ENCODE measurements at regions not wholly inside any gene's neighbourhood (a gene's known extent, or its start where the extent isn't known, plus 50 kb on each side); places are given as distances from the start of the nearest gene placed in this dataset.
"Not testable (repeated sequence)": the region's sequence is repeated elsewhere in the genome, so short reads cannot be mapped to it uniquely, and the experiment has no call there.

- Histone ChIP-seq H3K4me3 (ENCODE audit: low read length in 2 of 2) (no peak overlapping the region), H3K9ac (ENCODE audit: low read length in 2 of 2) (no peak overlapping the region), H3K4me1 (ENCODE audit: control insufficient read depth, insufficient read depth, low read length) (no peaks in the 10 kb centered on the region), H3K36me3 (ENCODE audit: control insufficient read depth in 2 of 2, insufficient read depth in 2 of 2, low read length in 2 of 2) (no peaks in the 10 kb centered on the region), H3K27ac (ENCODE audit: low read length) (no peak overlapping the region), H3K27me3 (ENCODE audit: control insufficient read depth in 1 of 2, insufficient read depth in 2 of 2, low read length in 2 of 2) (no peaks in the 10 kb centered on the region), H3K9me3 (ENCODE audit: control insufficient read depth in 2 of 2, low read length in 2 of 2) (no peaks in the 10 kb centered on the region)
Measured at GRCh38 chr10:28993056-28993455, 295.8 kb upstream of the LYZL1 start.

- H3K36me3 ChIP-seq (ENCODE audit: control insufficient read depth in 2 of 2, insufficient read depth in 2 of 2, low read length in 2 of 2): no peaks in the 10 kb centered on the region
Measured at GRCh38 chr10:28993861-28994260, 295.0 kb upstream of the LYZL1 start.

GRCh38 chr10:28994802-28995201, 294.1 kb upstream of the LYZL1 start:
- H3K27ac ChIP-seq (ENCODE audit: low read length); H3K36me3 ChIP-seq (ENCODE audit: control insufficient read depth in 2 of 2, insufficient read depth in 2 of 2, low read length in 2 of 2); H3K4me1 ChIP-seq (ENCODE audit: control insufficient read depth, insufficient read depth, low read length): not testable (repeated sequence)

More at GRCh38 chr10:28993861-28994260, 295.0 kb upstream of the LYZL1 start:
- Histone ChIP-seq H3K4me1 (ENCODE audit: control insufficient read depth, insufficient read depth, low read length) (no peaks in the 10 kb centered on the region), H3K9ac (ENCODE audit: low read length in 2 of 2) (no peak overlapping the region), H3K9me3 (ENCODE audit: control insufficient read depth in 2 of 2, low read length in 2 of 2) (no peaks in the 10 kb centered on the region), H3K4me3 (ENCODE audit: low read length in 2 of 2) (no peak overlapping the region), H3K27me3 (ENCODE audit: control insufficient read depth in 1 of 2, insufficient read depth in 2 of 2, low read length in 2 of 2) (no peaks in the 10 kb centered on the region), H3K27ac (ENCODE audit: low read length) (no peak overlapping the region)

DNA sequence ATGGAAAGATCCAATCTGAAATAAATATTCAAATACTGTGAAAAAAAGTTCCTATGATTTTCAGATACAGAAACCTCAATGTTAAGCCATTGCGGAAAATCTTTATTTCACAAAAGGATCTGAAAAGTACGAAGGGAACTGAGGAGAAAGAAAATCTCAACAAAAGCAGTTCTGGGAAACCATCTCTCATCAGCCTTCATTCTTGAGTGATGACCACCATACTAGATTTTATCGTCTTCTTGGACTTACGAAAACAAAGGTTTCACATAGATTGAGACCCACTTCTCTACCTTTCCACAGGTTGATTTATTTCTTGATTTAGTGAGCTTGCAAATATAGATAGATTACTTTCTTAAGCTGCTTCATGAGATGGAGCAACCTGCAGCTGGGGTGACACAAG, 293.4 kb upstream of the LYZL1 start:
- Histone ChIP-seq H3K9me3 (ENCODE audit: control insufficient read depth in 2 of 2, low read length in 2 of 2) (no peaks in the 10 kb centered on the region), H3K9ac (ENCODE audit: low read length in 2 of 2) (no peak overlapping the region), H3K36me3 (ENCODE audit: control insufficient read depth in 2 of 2, insufficient read depth in 2 of 2, low read length in 2 of 2) (no peaks in the 10 kb centered on the region)

More at GRCh38 chr10:28994802-28995201, 294.1 kb upstream of the LYZL1 start:
- not testable (repeated sequence) for H3K9ac ChIP-seq (ENCODE audit: low read length in 2 of 2); H3K4me3 ChIP-seq (ENCODE audit: low read length in 2 of 2); H3K9me3 ChIP-seq (ENCODE audit: control insufficient read depth in 2 of 2, low read length in 2 of 2); H3K27me3 ChIP-seq (ENCODE audit: control insufficient read depth in 1 of 2, insufficient read depth in 2 of 2, low read length in 2 of 2)

GRCh38 chr10:28996345-28996744, 292.5 kb upstream of the LYZL1 start:
- Histone ChIP-seq H3K9ac (ENCODE audit: low read length in 2 of 2) (no peak overlapping the region), H3K9me3 (ENCODE audit: control insufficient read depth in 2 of 2, low read length in 2 of 2) (no peaks in the 10 kb centered on the region), H3K27ac (ENCODE audit: low read length) (no peak overlapping the region), H3K4me1 (ENCODE audit: control insufficient read depth, insufficient read depth, low read length) (no peaks in the 10 kb centered on the region), H3K27me3 (ENCODE audit: control insufficient read depth in 1 of 2, insufficient read depth in 2 of 2, low read length in 2 of 2) (no peaks in the 10 kb centered on the region), H3K4me3 (ENCODE audit: low read length in 2 of 2) (no peak overlapping the region), H3K36me3 (ENCODE audit: control insufficient read depth in 2 of 2, insufficient read depth in 2 of 2, low read length in 2 of 2) (no peaks in the 10 kb centered on the region)

More for the DNA sequence above, 293.4 kb upstream of the LYZL1 start:
- Histone ChIP-seq H3K27ac (ENCODE audit: low read length) (no peak overlapping the region), H3K27me3 (ENCODE audit: control insufficient read depth in 1 of 2, insufficient read depth in 2 of 2, low read length in 2 of 2) (no peaks in the 10 kb centered on the region), H3K4me3 (ENCODE audit: low read length in 2 of 2) (no peak overlapping the region), H3K4me1 (ENCODE audit: control insufficient read depth, insufficient read depth, low read length) (no peaks in the 10 kb centered on the region)

DNA sequence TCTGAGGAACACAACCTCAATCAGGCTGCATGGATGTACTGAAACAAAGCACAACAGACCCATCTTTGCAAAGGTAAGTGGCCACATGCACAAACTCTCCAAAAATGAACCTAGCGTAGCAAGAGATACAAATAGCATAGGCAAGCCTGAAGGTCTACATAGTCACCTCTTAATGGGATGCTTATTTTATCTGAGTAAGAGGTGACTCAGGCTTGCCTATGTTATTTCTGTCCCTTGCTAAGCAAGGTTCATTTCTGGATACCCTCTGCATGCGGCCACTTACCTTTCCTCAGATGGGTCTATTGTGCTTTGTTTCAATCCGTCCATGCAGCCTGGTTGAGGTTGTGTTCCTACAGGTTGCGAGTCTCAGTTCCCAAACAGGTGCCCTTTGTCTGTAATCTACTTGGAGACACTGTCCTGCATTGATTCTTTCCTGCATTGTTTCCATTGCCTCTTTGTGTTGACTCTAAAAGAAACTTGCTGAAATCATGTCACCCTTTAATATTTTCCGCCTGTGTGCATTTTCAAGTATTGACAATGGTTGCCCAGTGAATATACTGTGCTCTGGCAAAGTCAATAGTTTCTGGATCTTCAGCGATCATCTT, 291.8 kb upstream of the LYZL1 start:
- no peaks in the 10 kb centered on the region for H3K36me3 ChIP-seq (ENCODE audit: control insufficient read depth in 2 of 2, insufficient read depth in 2 of 2, low read length in 2 of 2)
- no peaks in the 10 kb centered on the region for H3K27me3 ChIP-seq (ENCODE audit: control insufficient read depth in 1 of 2, insufficient read depth in 2 of 2, low read length in 2 of 2)
- H3K9ac ChIP-seq (ENCODE audit: low read length in 2 of 2): no peak overlapping the region
- no peaks in the 10 kb centered on the region for H3K9me3 ChIP-seq (ENCODE audit: control insufficient read depth in 2 of 2, low read length in 2 of 2)
- no peak overlapping the region for H3K4me3 ChIP-seq (ENCODE audit: low read length in 2 of 2)
- H3K4me1 ChIP-seq (ENCODE audit: control insufficient read depth, insufficient read depth, low read length): no peaks in the 10 kb centered on the region
- H3K27ac ChIP-seq (ENCODE audit: low read length): no peak overlapping the region

DNA sequence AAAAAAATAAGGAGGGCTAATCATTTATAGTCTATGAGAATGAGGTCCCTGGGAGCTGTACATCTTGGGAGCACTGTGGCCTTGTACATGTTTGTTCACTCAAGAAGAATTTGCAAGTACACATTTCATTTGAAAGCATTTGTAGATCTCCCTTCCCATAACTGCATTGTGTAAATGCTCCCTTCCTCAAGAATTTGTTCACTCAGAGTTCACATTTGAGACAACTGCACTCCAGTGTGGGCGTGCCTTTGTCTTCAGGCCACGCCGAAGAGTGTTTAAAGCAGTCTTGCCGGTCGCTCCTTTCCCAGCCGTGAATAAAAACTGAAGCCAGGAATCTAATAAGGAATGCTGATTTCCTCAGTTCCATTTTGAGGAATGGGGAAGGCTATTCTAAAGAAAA, 291.1 kb upstream of the LYZL1 start:
- no peaks in the 10 kb centered on the region for H3K9me3 ChIP-seq (ENCODE audit: control insufficient read depth in 2 of 2, low read length in 2 of 2)
- no peak overlapping the region for H3K27ac ChIP-seq (ENCODE audit: low read length)
- no peak overlapping the region for H3K9ac ChIP-seq (ENCODE audit: low read length in 2 of 2)
- no peaks in the 10 kb centered on the region for H3K27me3 ChIP-seq (ENCODE audit: control insufficient read depth in 1 of 2, insufficient read depth in 2 of 2, low read length in 2 of 2)
- H3K4me1 ChIP-seq (ENCODE audit: control insufficient read depth, insufficient read depth, low read length): no peaks in the 10 kb centered on the region
- no peaks in the 10 kb centered on the region for H3K36me3 ChIP-seq (ENCODE audit: control insufficient read depth in 2 of 2, insufficient read depth in 2 of 2, low read length in 2 of 2)
- H3K4me3 ChIP-seq (ENCODE audit: low read length in 2 of 2): no peak overlapping the region

DNA sequence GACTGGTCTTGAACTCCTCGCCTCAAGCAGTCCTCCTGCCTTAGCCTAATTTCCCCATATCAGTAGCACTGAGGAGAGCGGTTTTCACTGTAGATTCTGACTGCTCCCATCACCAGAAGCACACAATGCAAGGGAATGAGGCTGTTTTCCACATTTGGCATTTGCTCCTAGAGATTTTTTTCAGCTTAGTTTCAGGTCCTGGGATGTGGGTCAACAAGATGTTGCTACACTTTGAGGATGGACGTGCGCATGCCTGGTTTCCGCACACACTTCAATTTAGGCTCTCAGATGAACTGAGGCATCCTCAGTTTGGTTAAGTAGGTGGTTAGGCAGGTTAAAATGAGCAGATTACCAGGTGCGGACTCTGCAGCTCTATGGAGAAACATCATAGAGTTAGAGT, 287.1 kb upstream of the LYZL1 start:
- no peaks in the 10 kb centered on the region for H3K27me3 ChIP-seq (ENCODE audit: control insufficient read depth in 1 of 2, insufficient read depth in 2 of 2, low read length in 2 of 2)
- no peaks in the 10 kb centered on the region for H3K36me3 ChIP-seq (ENCODE audit: control insufficient read depth in 2 of 2, insufficient read depth in 2 of 2, low read length in 2 of 2)
- H3K27ac ChIP-seq (ENCODE audit: low read length): no peak overlapping the region
- H3K4me3 ChIP-seq (ENCODE audit: low read length in 2 of 2): no peak overlapping the region
- H3K9ac ChIP-seq (ENCODE audit: low read length in 2 of 2): no peak overlapping the region
- H3K4me1 ChIP-seq (ENCODE audit: control insufficient read depth, insufficient read depth, low read length): no peaks in the 10 kb centered on the region
- no peaks in the 10 kb centered on the region for H3K9me3 ChIP-seq (ENCODE audit: control insufficient read depth in 2 of 2, low read length in 2 of 2)

DNA sequence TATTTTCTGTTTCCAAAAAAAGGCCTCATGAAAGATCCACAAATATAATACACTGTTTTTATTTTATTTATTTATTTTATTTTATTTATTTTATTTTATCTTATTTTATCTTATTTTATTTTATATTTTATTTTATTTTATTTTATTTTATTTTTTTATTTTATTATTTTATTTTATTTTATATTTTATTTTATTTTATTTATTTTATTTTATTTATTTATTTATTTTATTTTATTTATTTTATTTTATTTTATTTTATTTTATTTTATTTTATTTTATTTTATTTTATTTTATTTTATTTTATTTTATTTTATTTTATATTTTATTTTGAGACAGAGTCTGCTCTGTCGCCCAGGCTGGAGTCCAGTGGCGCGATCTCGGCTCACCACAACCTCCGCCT, 285.9 kb upstream of the LYZL1 start:
- not testable (repeated sequence) for H3K9ac ChIP-seq (ENCODE audit: low read length in 2 of 2); H3K4me1 ChIP-seq (ENCODE audit: control insufficient read depth, insufficient read depth, low read length); H3K36me3 ChIP-seq (ENCODE audit: control insufficient read depth in 2 of 2, insufficient read depth in 2 of 2, low read length in 2 of 2); H3K9me3 ChIP-seq (ENCODE audit: control insufficient read depth in 2 of 2, low read length in 2 of 2); H3K27me3 ChIP-seq (ENCODE audit: control insufficient read depth in 1 of 2, insufficient read depth in 2 of 2, low read length in 2 of 2); H3K4me3 ChIP-seq (ENCODE audit: low read length in 2 of 2); H3K27ac ChIP-seq (ENCODE audit: low read length)

DNA sequence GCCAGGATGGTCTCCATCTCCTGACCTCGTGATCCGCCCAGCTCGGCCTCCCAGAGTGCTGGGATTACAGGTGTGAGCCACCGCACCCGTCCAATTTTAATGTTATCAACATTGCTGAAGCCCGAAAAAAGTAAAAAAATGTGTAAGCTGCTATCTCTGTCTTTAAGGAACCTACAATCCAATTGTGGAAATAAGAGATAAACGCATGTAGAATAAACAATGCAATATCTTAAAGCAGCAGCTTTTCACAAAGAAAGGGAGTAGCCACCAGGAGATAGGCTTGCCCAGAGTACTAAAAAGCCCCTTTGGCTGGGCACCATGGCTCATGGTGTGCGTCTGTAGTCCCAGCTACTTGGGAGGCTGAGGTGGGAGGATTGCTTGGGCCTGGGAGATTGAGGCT, 282.9 kb upstream of the LYZL1 start:
- Histone ChIP-seq H3K4me3 (ENCODE audit: low read length in 2 of 2) (no peak overlapping the region), H3K9me3 (ENCODE audit: control insufficient read depth in 2 of 2, low read length in 2 of 2) (no peaks in the 10 kb centered on the region), H3K4me1 (ENCODE audit: control insufficient read depth, insufficient read depth, low read length) (no peaks in the 10 kb centered on the region), H3K27me3 (ENCODE audit: control insufficient read depth in 1 of 2, insufficient read depth in 2 of 2, low read length in 2 of 2) (no peaks in the 10 kb centered on the region), H3K27ac (ENCODE audit: low read length) (no peak overlapping the region), H3K36me3 (ENCODE audit: control insufficient read depth in 2 of 2, insufficient read depth in 2 of 2, low read length in 2 of 2) (no peaks in the 10 kb centered on the region), H3K9ac (ENCODE audit: low read length in 2 of 2) (no peak overlapping the region)

GRCh38 chr10:29007370-29007747, 281.5 kb upstream of the LYZL1 start:
- H3K27ac ChIP-seq (ENCODE audit: low read length): no peak overlapping the region
- H3K9ac ChIP-seq (ENCODE audit: low read length in 2 of 2): no peak overlapping the region
- no peaks in the 10 kb centered on the region for H3K4me1 ChIP-seq (ENCODE audit: control insufficient read depth, insufficient read depth, low read length)
- H3K4me3 ChIP-seq (ENCODE audit: low read length in 2 of 2): no peak overlapping the region
- H3K36me3 ChIP-seq (ENCODE audit: control insufficient read depth in 2 of 2, insufficient read depth in 2 of 2, low read length in 2 of 2): no peaks in the 10 kb centered on the region
- no peaks in the 10 kb centered on the region for H3K27me3 ChIP-seq (ENCODE audit: control insufficient read depth in 1 of 2, insufficient read depth in 2 of 2, low read length in 2 of 2)
- H3K9me3 ChIP-seq (ENCODE audit: control insufficient read depth in 2 of 2, low read length in 2 of 2): no peaks in the 10 kb centered on the region
